Fibroblast of skin of left biceps (primary cell): ENCODE measurements at regions not wholly inside any gene's neighbourhood (a gene's known extent, or its start where the extent isn't known, plus 50 kb on each side); places are given as distances from the start of the nearest gene placed in this dataset.

Experiments
- DNase-seq, 2 experiments: peaks; one replicate each; pipeline ENCODE4 v3.0.0-alpha.2; 2013; ENCODE audit warnings: low read depth in 2 of 2

GRCh38 chr4:41865306-41865980 lies 69.8 kb upstream of the TMEM33 start:
- DNase-seq: no peak

GRCh38 chr4:41859087-41859486 lies 76.1 kb upstream of the TMEM33 start:
- DNase-seq: no peak

GRCh38 chr4:41857226-41857641 lies 78.0 kb upstream of the TMEM33 start:
- DNase-seq: no peak

- no peak for DNase-seq
Measured at GRCh38 chr4:41856797-41857196, 78.4 kb upstream of the TMEM33 start.

- no peak for DNase-seq
Measured at GRCh38 chr4:41853973-41854372, 81.3 kb upstream of the TMEM33 start.

GRCh38 chr4:41852229-41852628 lies 83.0 kb upstream of the TMEM33 start:
- no peak for DNase-seq

- DNase-seq: no peak
Measured at GRCh38 chr4:41851621-41852020, 83.6 kb upstream of the TMEM33 start.

GRCh38 chr4:41844327-41844726 lies 90.9 kb upstream of the TMEM33 start:
- no peak for DNase-seq

- DNase-seq: no peak
Measured at GRCh38 chr4:41839916-41840854, 91.7 kb upstream of the PHOX2B start.

GRCh38 chr4:41838590-41838989 lies 90.1 kb upstream of the PHOX2B start:
- DNase-seq: no peak

- no peak for DNase-seq
Measured at GRCh38 chr4:41835321-41835995, 86.9 kb upstream of the PHOX2B start.

- DNase-seq: no peak
Measured at GRCh38 chr4:41832961-41833360, 84.4 kb upstream of the PHOX2B start.

GRCh38 chr4:41822325-41822724 lies 73.8 kb upstream of the PHOX2B start:
- DNase-seq: no peak

- DNase-seq: no peak
Measured at GRCh38 chr4:41820473-41820872, 71.9 kb upstream of the PHOX2B start.

- no peak for DNase-seq
Measured at GRCh38 chr4:41819621-41820020, 71.1 kb upstream of the PHOX2B start.

GRCh38 chr4:41815473-41815872 lies 66.9 kb upstream of the PHOX2B start:
- no peak for DNase-seq

- no peak for DNase-seq
Measured at GRCh38 chr4:41814565-41814964, 66.0 kb upstream of the PHOX2B start.

GRCh38 chr4:41806807-41807206 lies 58.3 kb upstream of the PHOX2B start:
- no peak for DNase-seq

GRCh38 chr4:41802590-41802989 lies 54.1 kb upstream of the PHOX2B start:
- DNase-seq: no peak

GRCh38 chr4:41799126-41799525 lies 50.6 kb upstream of the PHOX2B start:
- DNase-seq: no peak
